B cell (primary cell): ENCODE measurements at regions not wholly inside any gene's neighbourhood (a gene's known extent, or its start where the extent isn't known, plus 50 kb on each side); places are given as distances from the start of the nearest gene placed in this dataset.

Experiments used
- CTCF ChIP-seq: fragments of 200-600 bp; IDR thresholded peaks from one replicate; pipeline ENCODE4 v1.8.0; 2022; ENCODE audit warnings: antibody characterized with exemption, mild to moderate bottlenecking
- EZH2 ChIP-seq: IDR thresholded peaks from 2 replicates; pipeline ENCODE4 v1.6.1; 2012; ENCODE audit warnings: borderline replicate concordance, low read depth, mild to moderate bottlenecking, moderate library complexity, low read length; ENCODE audit not compliant: insufficient read depth, poor library complexity, severe bottlenecking

GRCh38 chr3:160171813-160172212, 53.4 kb upstream of the C3orf80 start:
- TF ChIP-seq CTCF (no peak), EZH2 (no peak)
